Endothelial cell of umbilical vein (primary cell): ENCODE measurements at regions not wholly inside any gene's neighbourhood (a gene's known extent, or its start where the extent isn't known, plus 50 kb on each side); places are given as distances from the start of the nearest gene placed in this dataset.
"Not testable (repeated sequence)": the region's sequence is repeated elsewhere in the genome, so short reads cannot be mapped to it uniquely, and the experiment has no call there.

Experiments
- BruUV-seq: library from RNA; stranded (reverse); fragments of 400-500 nt; replicated peaks from 2 replicates; lab custom pipeline; 2021; lab: Mats Ljungman, UMichigan
- CTCF ChIA-PET: fragments of 300-600, 350-600 bp; sonication (Branson Sonifier 250); formaldehyde crosslinking; loops from one replicate; lab custom pipeline; 2021; ENCODE audit warnings: antibody characterized with exemption, inconsistent platforms; lab: Charles Lee
- POLR2A ChIA-PET: fragments of 300-600, 350-600 bp; sonication (Branson Sonifier 250); formaldehyde crosslinking; loops from one replicate; lab custom pipeline; 2021; ENCODE audit warnings: antibody characterized with exemption, inconsistent platforms; lab: Charles Lee
- DNase-seq: peaks from one replicate; pipeline ENCODE4 v3.0.0-alpha.2; 2011; ENCODE audit warnings: low read depth, low spot score
- FAIRE-seq: peaks from 2 replicates; lab custom pipeline; 2011; peaks lifted over from hg19 to GRCh38; lab: Jason Lieb, UNC
- H2AFZ ChIP-seq: 2 replicates; pipeline ENCODE4 v1.6.0; 2012; ENCODE audit warnings: low read depth, low read length, control low read depth, inconsistent platforms
- H3K27ac ChIP-seq: 2 replicates; pipeline ENCODE4 v1.5.1; 2011; ENCODE audit warnings: low read depth, mild to moderate bottlenecking, control low read depth, low read length, moderate library complexity; ENCODE audit not compliant: insufficient read depth
- H3K27me3 ChIP-seq, 2 experiments: 2 replicates each; pipeline versions ENCODE4 v1.6.0 to v1.6.1; 2011; ENCODE audit warnings: low read length in 2 of 2, mixed read lengths in 1 of 2; ENCODE audit not compliant: control insufficient read depth in 2 of 2, insufficient read depth in 2 of 2
- H3K36me3 ChIP-seq, 2 experiments: 2 replicates in 1 of 2; 3 replicates in 1 of 2; pipeline ENCODE4 v1.5.1; 2011; ENCODE audit warnings: low read length in 2 of 2, mild to moderate bottlenecking in 1 of 2, moderate library complexity in 1 of 2; ENCODE audit not compliant: control insufficient read depth in 2 of 2, insufficient read depth in 2 of 2; ENCODE audit errors: extremely low read depth in 1 of 2
- H3K4me1 ChIP-seq: 3 replicates; pipeline ENCODE4 v1.5.1; 2011; ENCODE audit warnings: mild to moderate bottlenecking, low read length; ENCODE audit not compliant: control insufficient read depth, insufficient read depth; ENCODE audit errors: extremely low read depth
- H3K4me2 ChIP-seq: 2 replicates; pipeline ENCODE4 v1.6.1; 2011; ENCODE audit warnings: low read length, control low read depth, mixed read lengths; ENCODE audit not compliant: insufficient read depth
- H3K4me3 ChIP-seq, 3 experiments: fragments of 200-600 bp in 1 of 3; sonication (generic), shearing (Covaris generic) in 1 of 3; replicated peaks in 1 of 3; 2 replicates each; pipeline ENCODE4 v1.5.1; 2011 to 2016; ENCODE audit warnings: control low read depth in 3 of 3, low read length in 3 of 3, mild to moderate bottlenecking in 2 of 3, inconsistent platforms in 1 of 3, low read depth in 1 of 3, moderate library complexity in 1 of 3; ENCODE audit not compliant: insufficient read depth in 1 of 3
- H3K79me2 ChIP-seq: 2 replicates; pipeline ENCODE4 v1.6.0; 2012; ENCODE audit warnings: low read length, inconsistent platforms; ENCODE audit not compliant: control insufficient read depth, insufficient read depth
- H3K9ac ChIP-seq: replicated peaks from 2 replicates; pipeline ENCODE3; 2011; ENCODE audit warnings: low read length, control low read depth; ENCODE audit not compliant: insufficient read depth; ENCODE audit errors: extremely low read depth
- H3K9me1 ChIP-seq: replicated peaks from 3 replicates; pipeline ENCODE4 v1.6.0; 2011; ENCODE audit warnings: mild to moderate bottlenecking, low read length; ENCODE audit not compliant: control insufficient read depth, insufficient read depth; ENCODE audit errors: extremely low read depth
- H3K9me3 ChIP-seq: replicated peaks from 2 replicates; pipeline ENCODE4 v1.5.1; 2012; ENCODE audit warnings: low read length, inconsistent platforms; ENCODE audit not compliant: control insufficient read depth, insufficient read depth
- H4K20me1 ChIP-seq: replicated peaks from 2 replicates; pipeline ENCODE3; 2011; ENCODE audit warnings: mild to moderate bottlenecking, low read length; ENCODE audit not compliant: control insufficient read depth, insufficient read depth; ENCODE audit errors: extremely low read depth
- CTCF ChIP-seq, 2 donors: IDR thresholded peaks; 1 replicate in 1 of 2; 2 replicates in 1 of 2; pipeline ENCODE4 v1.5.1; 2011; ENCODE audit warnings: low read length in 2 of 2, mild to moderate bottlenecking in 2 of 2, moderate library complexity in 2 of 2, control low read depth in 1 of 2, inconsistent platforms in 1 of 2, low read depth in 1 of 2; ENCODE audit not compliant: insufficient read depth in 1 of 2; ENCODE audit errors: extremely low read depth in 1 of 2
- EZH2 ChIP-seq: IDR thresholded peaks from 2 replicates; pipeline ENCODE4 v1.6.1; 2012; ENCODE audit warnings: borderline replicate concordance, low read depth, mild to moderate bottlenecking, moderate library complexity, low read length, inconsistent platforms; ENCODE audit not compliant: severe bottlenecking
- FOS ChIP-seq: IDR thresholded peaks from 2 replicates; pipeline ENCODE4 v1.6.1; 2011; ENCODE audit warnings: mild to moderate bottlenecking, low read length, moderate library complexity, borderline replicate concordance; ENCODE audit not compliant: insufficient read depth
- GATA2 ChIP-seq: IDR thresholded peaks from 2 replicates; pipeline ENCODE4 v1.7.0; 2011; ENCODE audit warnings: low read depth, mild to moderate bottlenecking, moderate library complexity, mixed read lengths, low read length; ENCODE audit not compliant: insufficient read length, insufficient read depth
- JUN ChIP-seq: IDR thresholded peaks from 2 replicates; pipeline ENCODE4 v1.6.1; 2011; ENCODE audit warnings: borderline replicate concordance, low read depth; ENCODE audit not compliant: insufficient read length, insufficient read depth
- MAX ChIP-seq: IDR thresholded peaks from 2 replicates; pipeline ENCODE4 v1.6.1; 2011; ENCODE audit not compliant: insufficient read depth, insufficient read length
- MYC ChIP-seq: IDR thresholded peaks from one replicate; pipeline ENCODE4 v1.6.1; 2011; ENCODE audit warnings: mild to moderate bottlenecking, low read depth, low read length
- POLR2A ChIP-seq: IDR thresholded peaks from 2 replicates; pipeline ENCODE4 v1.6.1; 2012; ENCODE audit warnings: low read depth, mild to moderate bottlenecking, control low read depth, low read length
- POLR2AphosphoS5 ChIP-seq: IDR thresholded peaks from 2 replicates; pipeline ENCODE4 v1.6.1; 2012; ENCODE audit warnings: low read depth, mild to moderate bottlenecking, control low read depth, low read length, moderate library complexity; ENCODE audit not compliant: insufficient read depth
- dilution Hi-C: fragments of 300-500 bp; cut with MboI; formaldehyde crosslinking; loops from one replicate; pipeline ENCODE4 v1.15.0; 2019; ENCODE audit warnings: low sequenced_read_pairs; ENCODE audit not compliant: extremely low pct_ligation_motif_present
- intact Hi-C: fragments of 100-400 bp; cut with micrococcal nuclease; formaldehyde crosslinking; loops from one replicate; pipeline ENCODE4 v1.10.0; 2022

GRCh38 chr19:30263830-30264381 is 108.3 kb upstream of the ZNF536 start:
- no peak overlapping the region for H3K4me2 ChIP-seq
- TF ChIP-seq MAX (no peak), GATA2 (no peak), JUN (no peak), EZH2 (no peak), POLR2AphosphoS5 (no peak), FOS (no peak), MYC (no peak), CTCF (IDR thresholded peaks at IDR 0.05; ENCODE audit: extremely low read depth in 1 of 2, insufficient read depth in 1 of 2, low read depth in 1 of 2, low read length in 2 of 2) (no peak), POLR2A (no peak)
- intact Hi-C loops (no loop called here), dilution Hi-C loops (no loop called here)
- H3K9me1 ChIP-seq, result no peaks in the 10 kb centered on the region
- FAIRE-seq (no peak), DNase-seq (no peak)
- ChIA-PET CTCF (no interaction called here), POLR2A (no interaction called here)
- H3K9ac ChIP-seq, result no peak overlapping the region
- no peak overlapping the region for H3K4me3 ChIP-seq
- no peaks in the 10 kb centered on the region for H3K4me1 ChIP-seq
- no peaks in the 10 kb centered on the region for H3K27me3 ChIP-seq
- no peaks in the 10 kb centered on the region for H3K36me3 ChIP-seq
- no TSS peak for BruUV-seq
- H3K27ac ChIP-seq, result no peak overlapping the region
- no peaks in the 10 kb centered on the region for H3K9me3 ChIP-seq
- H2AFZ ChIP-seq, result no peak overlapping the region
- no peaks in the 10 kb centered on the region for H3K79me2 ChIP-seq
- no peaks in the 10 kb centered on the region for H4K20me1 ChIP-seq

- H4K20me1 ChIP-seq, H2AFZ ChIP-seq, H3K27ac ChIP-seq, H3K79me2 ChIP-seq, POLR2A ChIA-PET, CTCF ChIA-PET, FAIRE-seq, dilution Hi-C loops, DNase-seq, H3K27me3 ChIP-seq, BruUV-seq, H3K4me3 ChIP-seq, H3K4me1 ChIP-seq, H3K9me1 ChIP-seq, H3K36me3 ChIP-seq, H3K4me2 ChIP-seq, intact Hi-C loops, H3K9ac ChIP-seq, H3K9me3 ChIP-seq: not testable (repeated sequence)
Observed at GRCh38 chr19:30265918-30266317, 106.3 kb upstream of the ZNF536 start.
